Spleen (tissue), 7 donors: ENCODE measurements at regions not wholly inside any gene's neighbourhood (a gene's known extent, or its start where the extent isn't known, plus 50 kb on each side); places are given as distances from the start of the nearest gene placed in this dataset.

Experiments used
- POLR2A ChIP-seq, 3 donors: fragments of 450-650 bp; IDR thresholded peaks; one replicate each; pipeline ENCODE4 v1.5.1; 2017; ENCODE audit warnings: antibody characterized with exemption in 3 of 3, mild to moderate bottlenecking in 1 of 3
- TF ChIP-seq, protein P1 (sequence below), 11 experiments: fragments of 200-600 bp in 7 of 11; fragments of 450-650 bp in 4 of 11; sonication (generic) in 4 of 11; IDR thresholded peaks in 8 of 11; conservative IDR thresholded peaks in 3 of 11; 1 replicate in 7 of 11; 2 replicates in 4 of 11; pipeline versions ENCODE4 v1.4.0 to v1.8.0; 2016 to 2021; ENCODE audit warnings: antibody characterized with exemption in 11 of 11, inconsistent platforms in 4 of 11, mild to moderate bottlenecking in 1 of 11
- donor health status: DM: no; HTN: no; CAD: no; lungs with moderate emphysema.
- donor health status: DM: no; HTN: no; CAD: no.
- donor health status: DM: no; HTN: no; CAD: no.

DNA sequence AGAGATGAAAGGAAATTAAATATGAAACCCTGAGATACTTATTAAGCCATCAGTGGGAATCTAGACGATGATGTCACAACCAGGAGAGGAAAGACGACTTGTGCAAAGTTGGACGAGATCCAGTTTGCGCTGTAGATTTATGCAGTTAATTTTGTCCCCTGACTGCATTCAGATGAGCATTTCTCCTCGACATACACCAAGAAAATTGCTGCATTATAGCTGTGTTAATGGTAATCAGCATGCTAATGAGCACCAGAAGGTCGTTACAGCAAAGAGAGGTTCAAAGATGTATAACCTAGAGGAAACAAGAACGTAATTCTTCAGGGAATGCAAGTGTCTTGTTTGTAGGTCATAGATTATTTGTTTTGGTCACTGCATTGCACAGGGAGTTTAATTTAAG lies 371.7 kb downstream of the RBM26 start:
- TF ChIP-seq POLR2A (IDR thresholded peaks at IDR 0.05), result no peak
- TF ChIP-seq, protein P1, sequence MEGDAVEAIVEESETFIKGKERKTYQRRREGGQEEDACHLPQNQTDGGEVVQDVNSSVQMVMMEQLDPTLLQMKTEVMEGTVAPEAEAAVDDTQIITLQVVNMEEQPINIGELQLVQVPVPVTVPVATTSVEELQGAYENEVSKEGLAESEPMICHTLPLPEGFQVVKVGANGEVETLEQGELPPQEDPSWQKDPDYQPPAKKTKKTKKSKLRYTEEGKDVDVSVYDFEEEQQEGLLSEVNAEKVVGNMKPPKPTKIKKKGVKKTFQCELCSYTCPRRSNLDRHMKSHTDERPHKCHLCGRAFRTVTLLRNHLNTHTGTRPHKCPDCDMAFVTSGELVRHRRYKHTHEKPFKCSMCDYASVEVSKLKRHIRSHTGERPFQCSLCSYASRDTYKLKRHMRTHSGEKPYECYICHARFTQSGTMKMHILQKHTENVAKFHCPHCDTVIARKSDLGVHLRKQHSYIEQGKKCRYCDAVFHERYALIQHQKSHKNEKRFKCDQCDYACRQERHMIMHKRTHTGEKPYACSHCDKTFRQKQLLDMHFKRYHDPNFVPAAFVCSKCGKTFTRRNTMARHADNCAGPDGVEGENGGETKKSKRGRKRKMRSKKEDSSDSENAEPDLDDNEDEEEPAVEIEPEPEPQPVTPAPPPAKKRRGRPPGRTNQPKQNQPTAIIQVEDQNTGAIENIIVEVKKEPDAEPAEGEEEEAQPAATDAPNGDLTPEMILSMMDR (IDR thresholded peaks at IDR 0.05 in 8 of 11, conservative IDR thresholded peaks at IDR 0.05 in 3 of 11), result no peak
